HUES48 (cell line): ENCODE measurements at regions not wholly inside any gene's neighbourhood (a gene's known extent, or its start where the extent isn't known, plus 50 kb on each side); places are given as distances from the start of the nearest gene placed in this dataset.
"Not testable (repeated sequence)": the region's sequence is repeated elsewhere in the genome, so short reads cannot be mapped to it uniquely, and the experiment has no call there.

ENCODE experiments used
- H3K27ac ChIP-seq: one replicate; pipeline ENCODE4 v1.7.0; 2013; ENCODE audit warnings: low read depth, low read length, inconsistent platforms
- H3K27me3 ChIP-seq: 2 replicates; pipeline ENCODE4 v1.6.1; 2013; ENCODE audit warnings: mild to moderate bottlenecking, low read length; ENCODE audit not compliant: control insufficient read depth, insufficient read depth
- H3K36me3 ChIP-seq: 2 replicates; pipeline ENCODE4 v1.6.1; 2013; ENCODE audit warnings: low read length; ENCODE audit not compliant: control insufficient read depth, insufficient read depth
- H3K4me1 ChIP-seq: 2 replicates; pipeline ENCODE4 v1.6.1; 2013; ENCODE audit warnings: mild to moderate bottlenecking, low read length; ENCODE audit not compliant: control insufficient read depth, insufficient read depth
- H3K4me3 ChIP-seq: 2 replicates; pipeline ENCODE4 v1.5.1; 2013; ENCODE audit warnings: mild to moderate bottlenecking, low read depth, low read length
- H3K9ac ChIP-seq: 2 replicates; pipeline ENCODE4 v1.6.1; 2013; ENCODE audit warnings: mild to moderate bottlenecking, low read depth, low read length, moderate library complexity
- H3K9me3 ChIP-seq: 2 replicates; pipeline ENCODE4 v1.6.1; 2013; ENCODE audit warnings: low read length; ENCODE audit not compliant: control insufficient read depth, insufficient read depth

DNA sequence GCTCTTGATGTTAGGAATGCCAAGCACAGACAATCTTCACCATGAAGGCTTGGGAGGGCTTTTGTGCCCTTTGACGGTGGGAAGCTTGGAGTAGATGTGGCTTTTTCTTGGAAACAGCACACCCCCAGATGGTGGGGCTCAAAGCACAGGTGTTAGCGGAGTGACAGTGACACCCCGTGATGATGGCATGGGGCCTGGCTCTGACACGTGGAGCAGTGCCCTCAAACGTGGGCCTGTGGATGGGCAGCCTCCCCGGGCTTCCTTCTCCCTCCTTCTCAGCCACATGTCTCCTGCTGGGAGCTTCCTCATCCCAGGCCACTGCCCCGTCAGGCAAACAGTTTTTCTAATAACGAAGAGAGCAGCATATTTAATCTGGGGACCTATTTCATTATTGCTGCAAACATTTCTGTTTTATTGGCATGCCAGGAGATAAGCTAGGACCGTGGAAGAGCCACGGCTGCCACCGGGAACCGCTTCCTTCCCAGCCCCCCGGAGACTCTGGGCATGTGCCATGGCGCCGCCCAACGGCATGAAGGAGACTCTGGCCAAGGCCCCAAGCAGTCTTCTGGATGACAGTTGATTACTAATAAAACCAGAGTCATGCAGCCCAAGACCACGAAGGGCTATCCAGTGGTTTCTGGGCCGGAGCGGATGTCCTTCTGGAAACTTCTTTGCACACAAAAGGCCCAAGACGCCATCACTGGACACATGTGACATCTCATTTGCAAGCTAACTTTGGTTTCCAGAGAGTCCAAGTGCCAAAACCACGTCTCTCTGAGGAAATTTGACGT, 280.3 kb upstream of the FOXF1 start:
- Histone ChIP-seq H3K4me3 (no peak overlapping the region), H3K9me3 (peaks cover 4% of the 10 kb centered on the region), H3K27me3 (no peaks in the 10 kb centered on the region), H3K36me3 (no peaks in the 10 kb centered on the region), H3K4me1 (no peaks in the 10 kb centered on the region), H3K27ac (no peak overlapping the region), H3K9ac (no peak overlapping the region)

DNA sequence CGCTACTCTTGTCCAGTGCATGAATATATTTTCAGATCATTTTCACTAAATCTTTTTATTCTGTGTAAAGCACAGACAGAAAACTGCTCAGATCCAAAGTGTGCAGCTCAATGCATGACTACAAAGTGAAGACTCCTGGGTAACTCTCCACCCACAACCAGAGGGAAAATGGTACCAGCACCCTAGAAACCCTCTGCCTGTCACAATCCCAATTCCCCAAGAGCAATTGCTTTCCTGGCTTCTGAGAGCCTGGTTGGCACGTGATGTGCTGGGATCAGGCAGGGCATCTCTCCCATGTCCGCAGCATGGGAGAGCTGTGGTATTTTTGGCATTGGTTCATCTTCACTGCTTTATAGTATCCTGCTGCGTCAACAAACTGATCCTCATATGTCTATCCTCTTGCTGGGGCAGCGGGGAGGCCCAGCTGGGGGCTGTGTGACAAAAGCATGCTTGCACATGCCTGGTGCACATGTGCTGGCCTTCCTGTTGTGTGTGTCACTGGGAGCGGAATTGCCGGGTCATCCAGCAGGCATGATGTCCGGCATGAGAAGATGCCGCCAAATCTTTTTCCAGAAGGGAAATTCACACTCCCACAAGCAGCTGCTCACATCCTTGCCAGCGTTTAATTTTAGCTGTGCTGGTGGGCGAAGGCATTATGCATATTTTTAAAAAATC, 278.9 kb upstream of the FOXF1 start:
- Histone ChIP-seq H3K36me3 (no peaks in the 10 kb centered on the region), H3K9me3 (peaks cover 4% of the 10 kb centered on the region), H3K9ac (no peak overlapping the region), H3K27me3 (no peaks in the 10 kb centered on the region), H3K4me3 (no peak overlapping the region), H3K27ac (no peak overlapping the region), H3K4me1 (no peaks in the 10 kb centered on the region)

DNA sequence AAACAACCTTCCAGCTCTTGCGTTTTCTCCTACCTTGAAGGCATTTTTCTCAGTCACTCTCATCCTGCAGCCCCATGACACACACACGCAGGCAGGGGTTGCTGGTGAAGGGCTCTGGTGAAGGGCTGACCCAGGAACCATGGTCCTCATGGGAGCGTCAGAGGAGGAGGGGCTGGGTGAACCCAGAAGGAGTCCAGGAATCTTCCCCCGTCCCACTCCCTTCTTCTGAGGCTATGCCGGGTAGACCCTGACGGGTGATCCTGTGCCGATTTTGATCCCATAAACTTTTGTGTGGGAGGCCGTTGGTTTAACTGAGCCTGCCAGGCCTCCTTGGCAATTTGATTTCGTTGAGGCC, 278.4 kb upstream of the FOXF1 start:
- Histone ChIP-seq H3K36me3 (no peaks in the 10 kb centered on the region), H3K4me1 (no peaks in the 10 kb centered on the region), H3K9me3 (peaks cover 4% of the 10 kb centered on the region), H3K4me3 (no peak overlapping the region), H3K27ac (no peak overlapping the region), H3K9ac (no peak overlapping the region), H3K27me3 (no peaks in the 10 kb centered on the region)

DNA sequence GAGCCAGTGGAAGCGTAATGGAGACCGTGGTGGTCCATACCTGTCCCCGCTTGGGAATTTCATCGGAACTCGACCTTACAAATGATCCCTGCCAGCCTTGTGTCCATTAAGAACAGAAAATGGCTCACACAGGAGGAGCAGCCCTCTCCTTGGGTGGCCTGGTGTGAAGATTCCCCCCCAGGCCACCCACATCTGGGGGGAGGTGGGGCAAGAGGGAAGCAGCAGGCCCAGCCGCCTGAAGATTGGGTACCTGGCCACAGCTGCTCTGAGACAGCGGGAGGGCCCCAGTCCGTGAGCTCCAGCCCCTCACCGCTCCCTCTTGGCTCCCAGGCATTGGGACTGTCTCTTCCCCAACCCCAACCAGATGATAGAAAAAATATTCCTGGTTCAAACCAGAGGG, 277.8 kb upstream of the FOXF1 start:
- H3K4me1 ChIP-seq = no peaks in the 10 kb centered on the region
- H3K4me3 ChIP-seq = no peak overlapping the region
- no peaks in the 10 kb centered on the region for H3K27me3 ChIP-seq
- no peak overlapping the region for H3K27ac ChIP-seq
- no peaks in the 10 kb centered on the region for H3K36me3 ChIP-seq
- H3K9me3 ChIP-seq = peaks cover 4% of the 10 kb centered on the region
- H3K9ac ChIP-seq = no peak overlapping the region

DNA sequence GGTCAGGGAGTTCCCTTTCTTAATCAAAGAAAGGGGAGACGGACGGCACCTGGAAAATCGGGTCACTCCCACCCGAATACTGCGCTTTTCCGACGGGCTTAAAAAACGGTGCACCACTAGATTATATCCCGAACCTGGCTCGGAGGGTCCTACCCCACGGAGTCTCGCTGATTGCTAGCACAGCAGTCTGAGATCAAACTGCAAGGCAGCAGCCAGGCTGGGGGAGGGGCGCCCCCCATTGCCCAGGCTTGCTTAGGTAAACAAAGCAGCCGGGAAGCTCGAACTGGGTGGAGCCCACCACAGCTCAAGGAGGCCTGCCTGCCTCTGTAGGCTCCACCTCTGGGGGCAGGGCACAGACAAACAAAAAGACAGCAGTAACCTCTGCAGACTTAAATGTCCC, 276.8 kb upstream of the FOXF1 start:
- H3K9me3 ChIP-seq, H3K27ac ChIP-seq, H3K27me3 ChIP-seq, H3K4me1 ChIP-seq, H3K36me3 ChIP-seq, H3K4me3 ChIP-seq, H3K9ac ChIP-seq: not testable (repeated sequence)

DNA sequence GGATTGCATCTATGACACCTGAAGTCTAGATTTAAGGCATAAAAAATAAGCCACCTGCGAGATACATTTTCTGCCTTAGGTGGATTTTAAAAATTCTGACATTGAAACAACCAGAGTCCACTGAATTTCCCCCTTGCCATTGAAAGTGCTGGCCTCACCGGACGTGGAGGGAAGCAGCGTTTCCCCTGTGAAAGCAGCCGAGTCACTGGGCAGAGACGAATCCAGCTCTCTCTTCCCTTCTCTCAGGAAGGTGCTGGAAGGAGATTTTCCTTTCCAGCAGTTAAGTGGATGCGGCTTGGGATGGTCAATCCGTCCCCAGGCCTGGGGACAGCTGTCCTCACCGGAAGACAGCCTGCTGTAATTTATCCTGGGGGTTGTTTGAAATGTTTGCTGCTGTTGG, 270.9 kb upstream of the FOXF1 start:
- H3K4me3 ChIP-seq = no peak overlapping the region
- no peaks in the 10 kb centered on the region for H3K27me3 ChIP-seq
- peaks cover 17% of the 10 kb centered on the region; the same call in 1 of the 2 replicates for H3K4me1 ChIP-seq
- no peaks in the 10 kb centered on the region for H3K9me3 ChIP-seq
- H3K27ac ChIP-seq = no peak overlapping the region
- H3K36me3 ChIP-seq = no peaks in the 10 kb centered on the region
- no peak overlapping the region for H3K9ac ChIP-seq

DNA sequence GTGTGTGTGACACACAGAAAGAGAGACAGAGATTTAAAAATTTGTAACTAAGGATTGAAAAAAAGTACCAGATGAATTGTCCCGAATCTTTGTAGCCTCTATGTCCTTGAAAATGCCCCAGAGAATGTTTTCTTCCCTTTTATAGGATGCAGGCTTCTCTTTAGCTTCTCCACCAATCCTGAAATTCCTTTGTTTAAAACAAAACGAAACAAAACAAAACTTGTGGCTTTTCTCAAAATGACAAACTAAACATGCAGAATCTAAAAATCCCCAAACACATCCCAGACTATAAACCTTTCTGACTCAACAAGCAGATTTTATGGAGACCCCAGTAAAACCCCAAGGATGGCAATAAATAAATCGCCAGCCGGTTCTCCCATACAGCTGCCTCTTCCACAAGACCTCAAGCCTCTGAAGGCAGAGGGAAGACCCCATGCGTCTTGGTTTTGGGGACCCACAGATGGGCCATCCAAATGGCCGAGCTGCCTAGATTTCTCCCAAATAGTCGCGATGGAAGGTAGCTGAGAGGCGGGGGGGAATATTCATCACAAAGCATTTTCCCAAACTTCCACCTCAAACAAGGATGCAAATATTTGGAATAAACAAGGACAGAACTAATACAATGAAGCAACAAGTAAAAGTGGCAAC, 269.5 kb upstream of the FOXF1 start:
- Histone ChIP-seq H3K27ac (no peak overlapping the region), H3K4me3 (no peak overlapping the region), H3K4me1 (peaks cover 17% of the 10 kb centered on the region; the same call in 1 of the 2 replicates), H3K9ac (no peak overlapping the region), H3K36me3 (no peaks in the 10 kb centered on the region), H3K9me3 (no peaks in the 10 kb centered on the region), H3K27me3 (no peaks in the 10 kb centered on the region)

DNA sequence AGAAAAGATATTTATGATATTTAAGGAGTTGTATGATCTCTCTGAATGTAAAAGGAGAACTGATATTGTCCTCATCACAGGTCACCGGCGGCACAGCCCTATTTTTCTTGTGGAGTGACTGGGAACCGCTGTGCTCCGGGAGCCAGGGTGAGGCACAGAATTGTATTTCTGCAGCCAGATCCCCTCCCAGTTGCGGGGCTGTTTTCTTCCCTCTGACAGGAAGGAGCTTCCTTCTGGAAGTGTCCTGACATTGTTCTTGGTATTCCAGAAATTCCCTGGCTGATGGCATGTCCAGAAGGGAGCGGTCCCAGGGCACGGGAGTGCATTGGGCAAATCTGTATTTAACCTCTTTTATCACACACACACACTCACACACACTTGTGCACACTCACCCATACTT, 268.6 kb upstream of the FOXF1 start:
- no peaks in the 10 kb centered on the region for H3K9me3 ChIP-seq
- H3K4me1 ChIP-seq = peaks cover 17% of the 10 kb centered on the region; the same call in 1 of the 2 replicates
- no peaks in the 10 kb centered on the region for H3K27me3 ChIP-seq
- H3K9ac ChIP-seq = no peak overlapping the region
- no peak overlapping the region for H3K27ac ChIP-seq
- no peak overlapping the region for H3K4me3 ChIP-seq
- H3K36me3 ChIP-seq = no peaks in the 10 kb centered on the region

DNA sequence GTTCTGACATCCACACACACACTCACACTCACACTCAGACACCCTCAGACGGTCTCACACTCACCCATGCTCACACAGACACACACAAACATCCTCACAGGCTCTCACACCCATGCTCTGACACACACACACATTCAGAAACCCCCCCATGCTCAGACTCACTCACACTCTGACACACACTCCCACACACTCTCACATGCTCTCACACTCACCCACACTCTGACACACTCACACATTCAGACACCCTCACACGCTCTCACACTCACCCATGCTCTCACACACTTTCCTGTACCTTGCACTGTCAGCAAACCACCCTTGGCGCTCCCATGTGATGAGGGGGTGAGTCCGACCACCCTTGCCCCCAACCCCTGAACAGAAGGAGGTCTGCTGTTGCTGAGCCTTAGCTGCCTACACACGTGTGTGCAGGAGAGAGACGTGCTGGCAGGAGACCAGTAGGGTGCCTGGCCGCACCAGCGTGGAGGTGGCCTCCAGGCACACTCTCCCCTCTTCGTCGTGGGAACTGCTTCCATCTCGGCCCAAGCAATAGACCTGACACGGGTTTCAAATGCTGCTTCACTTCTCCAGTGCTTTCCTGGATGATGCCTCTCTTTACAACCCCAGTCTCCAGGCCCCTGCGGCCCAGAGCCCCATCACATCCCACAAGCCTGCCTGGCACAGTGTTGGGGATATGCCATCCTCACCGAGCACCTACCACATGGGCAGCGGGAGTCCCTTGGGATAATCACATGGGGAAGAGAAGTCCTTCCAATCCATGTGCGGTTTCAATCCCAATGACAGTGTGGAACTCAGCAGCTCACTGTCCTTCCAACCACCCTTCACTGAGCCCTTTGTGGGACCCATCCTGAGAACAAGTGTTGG, 267.8 kb upstream of the FOXF1 start:
- Histone ChIP-seq H3K4me1 (peaks cover 17% of the 10 kb centered on the region; the same call in 1 of the 2 replicates), H3K36me3 (no peaks in the 10 kb centered on the region), H3K9ac (no peak overlapping the region), H3K27ac (no peak overlapping the region), H3K27me3 (no peaks in the 10 kb centered on the region), H3K9me3 (no peaks in the 10 kb centered on the region), H3K4me3 (no peak overlapping the region)

DNA sequence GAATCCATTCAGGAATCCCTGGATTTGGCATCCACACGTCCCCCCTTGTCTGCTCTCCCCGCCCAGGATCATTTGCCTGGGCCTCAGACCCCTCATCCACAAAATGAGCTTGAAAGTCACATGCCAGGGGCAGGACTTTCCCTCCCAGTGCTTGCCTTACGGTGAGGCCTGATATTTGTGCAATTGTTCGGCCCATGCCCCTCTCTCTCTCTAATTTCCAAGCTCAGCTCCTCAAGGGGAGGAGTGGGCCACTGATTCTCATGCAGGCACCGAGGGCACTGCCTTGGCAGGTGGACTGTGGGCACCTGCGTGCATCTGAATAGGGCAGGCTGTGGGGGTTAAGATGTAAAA, 267.2 kb upstream of the FOXF1 start:
- Histone ChIP-seq H3K4me1 (peaks cover 17% of the 10 kb centered on the region; the same call in 1 of the 2 replicates), H3K9me3 (no peaks in the 10 kb centered on the region), H3K4me3 (no peak overlapping the region), H3K9ac (no peak overlapping the region), H3K36me3 (no peaks in the 10 kb centered on the region), H3K27ac (no peak overlapping the region), H3K27me3 (no peaks in the 10 kb centered on the region)
